ENCODE measurements at regions not wholly inside any gene's neighbourhood (a gene's known extent, or its start where the extent isn't known, plus 50 kb on each side); places are given as distances from the start of the nearest gene placed in this dataset.

DNA sequence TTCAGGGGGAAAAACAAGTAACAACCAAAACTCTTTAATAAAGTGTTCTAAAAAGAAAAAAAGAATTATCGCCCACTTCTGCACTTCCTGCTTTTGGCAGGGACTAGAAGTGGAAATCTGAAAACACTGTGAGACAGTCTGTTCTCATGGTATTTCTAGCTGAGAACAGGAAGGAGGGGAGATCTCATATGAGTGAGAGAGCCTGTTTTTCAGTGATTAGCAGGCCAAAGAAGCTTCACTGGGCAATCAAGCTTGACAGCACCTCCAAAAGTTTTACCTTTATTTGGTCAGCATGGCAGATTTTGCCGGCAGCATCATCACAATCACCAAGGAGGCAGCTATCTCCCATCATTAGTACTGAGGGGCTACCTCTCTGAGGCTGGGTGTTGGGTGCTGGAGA, 79.5 kb upstream of the ATXN1 start:
- TF ChIP-seq, protein P1, sequence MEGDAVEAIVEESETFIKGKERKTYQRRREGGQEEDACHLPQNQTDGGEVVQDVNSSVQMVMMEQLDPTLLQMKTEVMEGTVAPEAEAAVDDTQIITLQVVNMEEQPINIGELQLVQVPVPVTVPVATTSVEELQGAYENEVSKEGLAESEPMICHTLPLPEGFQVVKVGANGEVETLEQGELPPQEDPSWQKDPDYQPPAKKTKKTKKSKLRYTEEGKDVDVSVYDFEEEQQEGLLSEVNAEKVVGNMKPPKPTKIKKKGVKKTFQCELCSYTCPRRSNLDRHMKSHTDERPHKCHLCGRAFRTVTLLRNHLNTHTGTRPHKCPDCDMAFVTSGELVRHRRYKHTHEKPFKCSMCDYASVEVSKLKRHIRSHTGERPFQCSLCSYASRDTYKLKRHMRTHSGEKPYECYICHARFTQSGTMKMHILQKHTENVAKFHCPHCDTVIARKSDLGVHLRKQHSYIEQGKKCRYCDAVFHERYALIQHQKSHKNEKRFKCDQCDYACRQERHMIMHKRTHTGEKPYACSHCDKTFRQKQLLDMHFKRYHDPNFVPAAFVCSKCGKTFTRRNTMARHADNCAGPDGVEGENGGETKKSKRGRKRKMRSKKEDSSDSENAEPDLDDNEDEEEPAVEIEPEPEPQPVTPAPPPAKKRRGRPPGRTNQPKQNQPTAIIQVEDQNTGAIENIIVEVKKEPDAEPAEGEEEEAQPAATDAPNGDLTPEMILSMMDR (conservative IDR thresholded peaks at IDR 0.05): no peak
- no peak for TF ChIP-seq ZFX (IDR thresholded peaks at IDR 0.05)
